GM12864 (cell line): ENCODE measurements at regions not wholly inside any gene's neighbourhood (a gene's known extent, or its start where the extent isn't known, plus 50 kb on each side); places are given as distances from the start of the nearest gene placed in this dataset.

Source experiments
- DNase-seq: peaks from one replicate; pipeline ENCODE4 v3.0.0-alpha.2; 2011; ENCODE audit warnings: low read depth
- H3K4me3 ChIP-seq: 2 replicates; pipeline ENCODE4 v1.5.1; 2011; ENCODE audit warnings: mild to moderate bottlenecking, low read depth, low read length, control low read depth
- CTCF ChIP-seq: IDR thresholded peaks from 2 replicates; pipeline ENCODE4 v1.5.1; 2011; ENCODE audit warnings: low read depth, mild to moderate bottlenecking, moderate library complexity, low read length, control low read depth, inconsistent platforms; ENCODE audit errors: missing control alignments

DNA sequence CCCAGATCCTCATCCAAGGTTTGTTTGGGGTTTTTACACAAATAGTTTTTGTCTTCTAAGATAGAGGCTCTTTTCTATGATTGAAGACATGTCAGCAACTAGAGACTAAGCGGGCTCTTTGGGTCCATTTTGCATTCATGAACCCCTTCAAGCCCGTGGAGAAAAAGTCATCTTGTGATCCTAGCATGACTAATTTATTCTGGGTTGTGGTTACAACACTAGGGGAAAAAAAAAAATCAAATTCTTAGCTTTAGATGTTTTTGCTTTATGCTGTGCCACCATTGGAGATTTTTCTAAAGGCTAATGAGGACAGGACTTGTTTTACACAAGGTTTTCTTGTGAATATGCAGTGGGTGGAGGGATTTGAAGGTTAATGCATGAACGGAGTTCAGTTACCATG lies 440.0 kb downstream of the PCDH7 start:
- H3K4me3 ChIP-seq = no peak overlapping the region
- DNase-seq = no peak
- TF ChIP-seq CTCF = no peak

DNA sequence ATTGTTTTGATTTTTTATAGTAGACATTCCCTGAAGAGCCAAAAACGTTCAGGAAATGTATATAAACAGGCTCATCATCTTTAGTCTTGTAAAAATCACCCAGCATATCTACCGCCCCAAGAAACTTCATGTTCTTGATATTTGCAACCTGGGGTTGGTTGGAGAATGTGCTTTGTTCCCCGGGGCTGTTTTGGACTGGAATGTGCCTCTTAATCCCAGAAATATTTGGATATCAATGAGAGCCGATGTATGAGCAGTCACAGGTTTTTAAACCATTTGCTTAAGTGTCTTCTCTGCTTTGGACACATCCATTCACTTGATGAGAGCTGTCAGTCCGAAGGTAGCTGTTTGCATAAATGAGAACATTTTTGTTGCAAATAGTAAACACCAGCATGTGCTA lies 449.7 kb downstream of the PCDH7 start:
- no peak for DNase-seq
- no peak overlapping the region for H3K4me3 ChIP-seq
- no peak for TF ChIP-seq CTCF

DNA sequence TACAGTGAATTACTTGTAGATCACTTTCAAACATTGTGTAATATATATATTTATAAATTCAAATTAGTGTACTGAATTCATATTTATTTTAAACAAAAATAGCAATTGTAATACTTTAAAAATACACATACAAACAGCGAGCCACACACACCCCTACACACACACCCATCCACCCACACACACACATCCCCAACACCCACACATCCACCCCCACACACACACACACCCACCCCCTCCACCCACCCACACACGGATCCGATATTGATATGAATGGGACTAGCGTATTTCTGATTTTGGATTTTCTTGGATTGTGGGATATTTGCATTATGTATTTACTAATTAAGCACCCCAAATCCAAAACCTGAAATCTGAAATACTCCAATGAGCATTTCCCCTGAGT lies 451.2 kb downstream of the PCDH7 start:
- no peak for DNase-seq
- no peak overlapping the region for H3K4me3 ChIP-seq
- no peak for TF ChIP-seq CTCF

DNA sequence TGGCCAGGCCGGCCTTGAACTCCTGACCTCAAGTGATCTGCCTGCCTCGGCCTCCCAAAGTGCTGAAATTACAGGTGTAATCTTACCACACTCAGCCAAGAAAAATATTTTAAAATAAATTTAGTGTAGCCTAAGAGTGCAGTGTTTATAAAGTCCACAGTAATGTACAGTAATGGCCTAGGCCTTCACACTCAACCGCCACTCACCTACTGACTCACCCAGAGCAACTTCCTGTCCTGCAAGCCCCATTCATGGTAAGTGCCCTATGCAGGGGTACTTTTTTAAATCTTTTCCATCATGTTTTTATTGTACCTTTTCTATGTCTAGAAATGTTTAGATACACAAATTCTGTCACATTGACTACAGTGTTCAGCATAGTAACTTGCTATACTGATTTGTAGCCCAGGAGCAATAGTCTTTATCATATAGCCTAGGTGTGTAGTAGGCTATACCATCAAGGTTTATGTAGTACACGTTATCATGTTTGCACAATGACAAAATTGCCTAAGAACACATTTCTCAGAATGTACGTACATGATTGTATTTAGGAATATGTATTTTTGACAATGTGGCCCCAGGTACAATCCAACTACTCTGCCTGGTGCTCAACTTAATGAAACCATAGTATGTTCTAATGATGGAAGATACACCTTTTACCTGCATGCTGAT lies 455.2 kb downstream of the PCDH7 start:
- TF ChIP-seq CTCF = no peak
- DNase-seq = no peak
- H3K4me3 ChIP-seq = no peak overlapping the region

DNA sequence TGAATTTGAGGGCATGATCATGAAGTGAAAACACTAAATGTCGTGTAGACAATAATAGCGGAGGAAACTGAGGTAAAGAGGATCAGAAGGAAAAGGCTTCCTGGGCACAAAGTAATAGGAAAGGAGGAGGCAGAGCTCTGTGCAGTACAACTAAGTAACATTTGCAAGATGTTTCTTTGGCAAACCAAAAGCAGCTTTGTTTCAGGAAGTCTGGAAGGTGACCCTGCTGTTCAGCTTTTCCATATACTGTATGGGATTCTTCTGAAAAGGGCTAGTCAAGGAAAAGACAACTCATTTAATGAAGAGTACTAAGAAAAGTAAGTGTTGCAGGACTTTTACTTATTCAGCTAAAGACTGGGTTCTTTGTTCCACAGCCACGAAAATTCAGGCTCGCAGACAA lies 463.1 kb downstream of the PCDH7 start:
- DNase-seq = no peak
- TF ChIP-seq CTCF = no peak
- H3K4me3 ChIP-seq = no peak overlapping the region

- no peak for TF ChIP-seq CTCF
- H3K4me3 ChIP-seq = no peak overlapping the region
- DNase-seq = no peak
Measured at GRCh38 chr4:31185014-31185585, 464.9 kb downstream of the PCDH7 start.

DNA sequence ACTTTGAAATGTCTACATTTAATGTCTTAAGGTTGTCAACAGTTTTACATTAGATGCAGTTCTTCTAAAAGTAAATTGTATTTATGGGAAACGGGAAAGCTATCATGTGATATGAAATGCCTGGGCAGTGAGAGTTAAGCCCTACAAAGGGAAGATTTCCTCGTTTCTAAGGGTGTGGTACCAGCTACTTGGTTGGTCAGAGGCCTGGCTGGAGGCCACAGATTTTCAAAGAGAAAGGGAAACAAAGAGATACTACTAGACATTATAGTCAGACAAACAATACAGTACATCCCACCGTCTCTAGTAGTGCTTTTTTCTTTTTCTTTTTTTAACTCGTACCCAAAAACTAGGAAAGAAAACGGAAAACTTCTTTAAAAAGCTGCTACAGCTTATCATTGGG lies 467.8 kb downstream of the PCDH7 start:
- no peak for TF ChIP-seq CTCF
- no peak for DNase-seq

More for the DNA sequence above, 467.8 kb downstream of the PCDH7 start:
- H3K4me3 ChIP-seq = no peak overlapping the region
